Astrocyte (in vitro differentiated cells and primary cell): ENCODE measurements at regions not wholly inside any gene's neighbourhood (a gene's known extent, or its start where the extent isn't known, plus 50 kb on each side); places are given as distances from the start of the nearest gene placed in this dataset.

Source experiments
- EZH2 ChIP-seq: IDR thresholded peaks from 2 replicates; pipeline ENCODE4 v1.6.1; 2012; ENCODE audit warnings: mild to moderate bottlenecking, low read length, inconsistent platforms; ENCODE audit not compliant: insufficient read depth
- TF ChIP-seq, protein P1 (sequence below): IDR thresholded peaks from 2 replicates; pipeline ENCODE4 v1.5.1; 2011; ENCODE audit warnings: low read depth, mild to moderate bottlenecking, inconsistent platforms, low read length, moderate library complexity; ENCODE audit not compliant: insufficient read depth

DNA sequence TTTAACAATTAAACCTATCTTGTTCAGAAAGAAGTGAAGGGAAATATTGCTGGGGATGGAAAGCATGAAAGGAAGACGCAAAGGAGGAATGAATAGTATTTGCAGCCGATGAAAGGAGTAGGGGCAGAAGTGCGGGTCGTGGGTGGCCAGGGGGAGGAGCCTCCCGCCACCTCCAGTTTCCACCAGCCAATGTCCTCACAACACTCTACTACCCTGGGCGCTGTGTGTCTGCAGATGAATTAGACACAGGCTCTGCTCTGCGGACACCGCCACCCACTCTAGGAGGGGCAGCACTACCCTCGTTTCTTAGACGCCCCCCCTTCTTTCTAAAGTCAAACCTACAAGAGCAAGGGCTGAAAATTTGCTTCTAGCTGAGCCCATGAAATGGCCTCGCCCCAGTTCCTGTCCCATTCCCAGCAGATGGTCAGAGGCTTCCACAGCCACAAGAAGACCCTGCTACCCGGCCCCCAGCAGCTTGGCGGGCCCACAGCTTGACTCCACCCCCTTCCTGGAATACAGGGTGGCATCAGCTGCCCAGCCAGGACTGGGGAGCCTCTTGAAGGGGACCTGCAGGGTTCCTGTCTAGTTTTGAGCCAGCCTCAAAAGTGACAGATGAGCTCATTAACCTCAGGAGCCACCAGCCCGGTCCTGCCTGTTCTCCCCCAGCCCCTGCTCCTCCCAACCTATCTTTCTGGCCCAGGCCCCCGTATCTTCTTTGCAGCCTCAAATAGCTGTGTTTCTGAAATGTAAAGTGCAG, 268.1 kb downstream of the BUD13 start:
- TF ChIP-seq, protein P1, sequence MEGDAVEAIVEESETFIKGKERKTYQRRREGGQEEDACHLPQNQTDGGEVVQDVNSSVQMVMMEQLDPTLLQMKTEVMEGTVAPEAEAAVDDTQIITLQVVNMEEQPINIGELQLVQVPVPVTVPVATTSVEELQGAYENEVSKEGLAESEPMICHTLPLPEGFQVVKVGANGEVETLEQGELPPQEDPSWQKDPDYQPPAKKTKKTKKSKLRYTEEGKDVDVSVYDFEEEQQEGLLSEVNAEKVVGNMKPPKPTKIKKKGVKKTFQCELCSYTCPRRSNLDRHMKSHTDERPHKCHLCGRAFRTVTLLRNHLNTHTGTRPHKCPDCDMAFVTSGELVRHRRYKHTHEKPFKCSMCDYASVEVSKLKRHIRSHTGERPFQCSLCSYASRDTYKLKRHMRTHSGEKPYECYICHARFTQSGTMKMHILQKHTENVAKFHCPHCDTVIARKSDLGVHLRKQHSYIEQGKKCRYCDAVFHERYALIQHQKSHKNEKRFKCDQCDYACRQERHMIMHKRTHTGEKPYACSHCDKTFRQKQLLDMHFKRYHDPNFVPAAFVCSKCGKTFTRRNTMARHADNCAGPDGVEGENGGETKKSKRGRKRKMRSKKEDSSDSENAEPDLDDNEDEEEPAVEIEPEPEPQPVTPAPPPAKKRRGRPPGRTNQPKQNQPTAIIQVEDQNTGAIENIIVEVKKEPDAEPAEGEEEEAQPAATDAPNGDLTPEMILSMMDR, result no peak
- TF ChIP-seq EZH2, result no peak
